ENCODE measurements at regions not wholly inside any gene's neighbourhood (a gene's known extent, or its start where the extent isn't known, plus 50 kb on each side); places are given as distances from the start of the nearest gene placed in this dataset.

- TF ChIP-seq SIN3A (IDR thresholded peaks at IDR 0.05; ENCODE audit: borderline replicate concordance, insufficient read depth, low read depth, low read length) = no peak
- TF ChIP-seq CTCF (IDR thresholded peaks at IDR 0.05) = no peak
Measured at GRCh38 chr4:79213702-79214101, 112.2 kb downstream of the NAA11 start.

All from Panc1 (cell line).